MM.1S (cell line): ENCODE measurements at regions not wholly inside any gene's neighbourhood (a gene's known extent, or its start where the extent isn't known, plus 50 kb on each side); places are given as distances from the start of the nearest gene placed in this dataset.

ENCODE experiments used
- CTCF ChIP-seq: fragments of 300-600 bp; sonication (generic); IDR thresholded peaks from 2 replicates; pipeline ENCODE4 v1.5.1; 2016; ENCODE audit warnings: antibody characterized with exemption, low read length, mixed read lengths
- EZH2 ChIP-seq: fragments of 300-600 bp; sonication (generic); optimal IDR thresholded peaks from 2 replicates; pipeline ENCODE3; 2017; ENCODE audit warnings: low read depth, mild to moderate bottlenecking, antibody characterized with exemption, low read length, mixed read lengths
- EZH2phosphoT487 ChIP-seq: fragments of 300-600 bp; sonication (generic); IDR thresholded peaks from 2 replicates; pipeline ENCODE4 v1.6.1; 2018; ENCODE audit warnings: antibody characterized with exemption, low read length

GRCh38 chr12:115482943-115483342 lies 794.5 kb downstream of the MED13L start:
- no peak for TF ChIP-seq CTCF
- no peak for TF ChIP-seq EZH2
- TF ChIP-seq EZH2phosphoT487: no peak
